ENCODE measurements at regions not wholly inside any gene's neighbourhood (a gene's known extent, or its start where the extent isn't known, plus 50 kb on each side); places are given as distances from the start of the nearest gene placed in this dataset.

- Histone ChIP-seq H3K36me3 (ENCODE audit: control insufficient read depth, insufficient read depth, low read length) (no peaks in the 10 kb centered on the region), H3K4me1 (ENCODE audit: control insufficient read depth, insufficient read depth, low read length) (no peaks in the 10 kb centered on the region), H3K27ac (ENCODE audit: low read length) (no peak overlapping the region), H3K9me3 (ENCODE audit: control insufficient read depth, insufficient read depth, low read depth, low read length) (no peaks in the 10 kb centered on the region), H3K4me3 (ENCODE audit: low read depth in 2 of 2, low read length in 2 of 2) (no peak overlapping the region), H3K27me3 (ENCODE audit: control insufficient read depth, insufficient read depth, low read length) (no peaks in the 10 kb centered on the region)
- CTCF ChIA-PET: no interaction called here
- ATAC-seq (no peak), DNase-seq (ENCODE audit: low read depth, low spot score) (no peak)
- BruUV-seq (replicated peaks): no TSS peak
- TF ChIP-seq POLR2AphosphoS5 (IDR thresholded peaks at IDR 0.05; ENCODE audit: low read depth, low read length) (no peak), CTCF (IDR thresholded peaks at IDR 0.05) (no peak), SIN3A (IDR thresholded peaks at IDR 0.05; ENCODE audit: borderline replicate concordance, insufficient read depth, low read depth, low read length) (no peak), TCF7L2 (IDR thresholded peaks at IDR 0.05; ENCODE audit: low read depth, low read length) (no peak)
- TF ChIP-seq, protein P1, sequence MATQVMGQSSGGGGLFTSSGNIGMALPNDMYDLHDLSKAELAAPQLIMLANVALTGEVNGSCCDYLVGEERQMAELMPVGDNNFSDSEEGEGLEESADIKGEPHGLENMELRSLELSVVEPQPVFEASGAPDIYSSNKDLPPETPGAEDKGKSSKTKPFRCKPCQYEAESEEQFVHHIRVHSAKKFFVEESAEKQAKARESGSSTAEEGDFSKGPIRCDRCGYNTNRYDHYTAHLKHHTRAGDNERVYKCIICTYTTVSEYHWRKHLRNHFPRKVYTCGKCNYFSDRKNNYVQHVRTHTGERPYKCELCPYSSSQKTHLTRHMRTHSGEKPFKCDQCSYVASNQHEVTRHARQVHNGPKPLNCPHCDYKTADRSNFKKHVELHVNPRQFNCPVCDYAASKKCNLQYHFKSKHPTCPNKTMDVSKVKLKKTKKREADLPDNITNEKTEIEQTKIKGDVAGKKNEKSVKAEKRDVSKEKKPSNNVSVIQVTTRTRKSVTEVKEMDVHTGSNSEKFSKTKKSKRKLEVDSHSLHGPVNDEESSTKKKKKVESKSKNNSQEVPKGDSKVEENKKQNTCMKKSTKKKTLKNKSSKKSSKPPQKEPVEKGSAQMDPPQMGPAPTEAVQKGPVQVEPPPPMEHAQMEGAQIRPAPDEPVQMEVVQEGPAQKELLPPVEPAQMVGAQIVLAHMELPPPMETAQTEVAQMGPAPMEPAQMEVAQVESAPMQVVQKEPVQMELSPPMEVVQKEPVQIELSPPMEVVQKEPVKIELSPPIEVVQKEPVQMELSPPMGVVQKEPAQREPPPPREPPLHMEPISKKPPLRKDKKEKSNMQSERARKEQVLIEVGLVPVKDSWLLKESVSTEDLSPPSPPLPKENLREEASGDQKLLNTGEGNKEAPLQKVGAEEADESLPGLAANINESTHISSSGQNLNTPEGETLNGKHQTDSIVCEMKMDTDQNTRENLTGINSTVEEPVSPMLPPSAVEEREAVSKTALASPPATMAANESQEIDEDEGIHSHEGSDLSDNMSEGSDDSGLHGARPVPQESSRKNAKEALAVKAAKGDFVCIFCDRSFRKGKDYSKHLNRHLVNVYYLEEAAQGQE (IDR thresholded peaks at IDR 0.05; ENCODE audit: insufficient read depth in 1 of 2, low read depth in 2 of 2, low read length in 1 of 2): no peak
- in situ Hi-C loops (cut with HindIII; ENCODE audit: low pct_unique_long_range_greater_than_20kb, low sequenced_read_pairs): no loop called here
- POLR2A ChIA-PET: no interaction called here
- intact Hi-C loops (cut with micrococcal nuclease; ENCODE audit: unreplicated experiment): no loop called here
Measured at GRCh38 chr2:228866044-228866443, 405.0 kb downstream of the PID1 start.

GRCh38 chr2:228864131-228864530 lies 407.0 kb downstream of the PID1 start:
- in situ Hi-C loops (cut with HindIII; ENCODE audit: low pct_unique_long_range_greater_than_20kb, low sequenced_read_pairs): no loop called here
- Histone ChIP-seq H3K9me3 (ENCODE audit: control insufficient read depth, insufficient read depth, low read depth, low read length) (no peaks in the 10 kb centered on the region), H3K27me3 (ENCODE audit: control insufficient read depth, insufficient read depth, low read length) (no peaks in the 10 kb centered on the region), H3K4me1 (ENCODE audit: control insufficient read depth, insufficient read depth, low read length) (no peaks in the 10 kb centered on the region), H3K4me3 (ENCODE audit: low read depth in 2 of 2, low read length in 2 of 2) (no peak overlapping the region), H3K27ac (ENCODE audit: low read length) (no peak overlapping the region), H3K36me3 (ENCODE audit: control insufficient read depth, insufficient read depth, low read length) (no peaks in the 10 kb centered on the region)
- BruUV-seq (replicated peaks): no TSS peak
- TF ChIP-seq, protein P1 (IDR thresholded peaks at IDR 0.05; ENCODE audit: insufficient read depth in 1 of 2, low read depth in 2 of 2, low read length in 1 of 2): no peak
- TF ChIP-seq POLR2AphosphoS5 (IDR thresholded peaks at IDR 0.05; ENCODE audit: low read depth, low read length): no peak
- TF ChIP-seq SIN3A (IDR thresholded peaks at IDR 0.05; ENCODE audit: borderline replicate concordance, insufficient read depth, low read depth, low read length): no peak
- TF ChIP-seq CTCF (IDR thresholded peaks at IDR 0.05): no peak
- no peak for TF ChIP-seq TCF7L2 (IDR thresholded peaks at IDR 0.05; ENCODE audit: low read depth, low read length)
- ATAC-seq: no peak
- no peak for DNase-seq (ENCODE audit: low read depth, low spot score)
- intact Hi-C loops (cut with micrococcal nuclease; ENCODE audit: unreplicated experiment): no loop called here
- CTCF ChIA-PET: no interaction called here
- POLR2A ChIA-PET: no interaction called here

Measured in Panc1 (cell line).